ENCODE measurements at regions not wholly inside any gene's neighbourhood (a gene's known extent, or its start where the extent isn't known, plus 50 kb on each side); places are given as distances from the start of the nearest gene placed in this dataset.

GRCh38 chr4:144817081-144817480 is 171.1 kb downstream of the HHIP start:
- H3K4me1 ChIP-seq, result peaks cover 0 to 4% (median 0%) of the 10 kb centered on the region in 4 donors
- no peaks in the 10 kb centered on the region for H3K36me3 ChIP-seq
- DNase-seq (ENCODE audit: low spot score in 2 of 2), result no peak

GRCh38 chr4:144818136-144818535 is 172.2 kb downstream of the HHIP start:
- no peak for TF ChIP-seq CTCF (IDR thresholded peaks at IDR 0.05)
- TF ChIP-seq POLR2A (IDR thresholded peaks at IDR 0.05), result no peak
- no peak for TF ChIP-seq EP300 (IDR thresholded peaks at IDR 0.05)
- 94 to 97% methylated on average over 3 of the region's 3 CpGs for WGBS, 2 donors

More at GRCh38 chr4:144817081-144817480, 171.1 kb downstream of the HHIP start:
- H3K4me3 ChIP-seq, result no peak overlapping the region
- TF ChIP-seq POLR2A (IDR thresholded peaks at IDR 0.05) (no peak), EP300 (IDR thresholded peaks at IDR 0.05) (no peak), CTCF (IDR thresholded peaks at IDR 0.05) (no peak)
- H3K27ac ChIP-seq, result no peak overlapping the region
- H3K9me3 ChIP-seq, result peaks cover 0 to 9% (median 0%) of the 10 kb centered on the region in 4 donors
- H3K27me3 ChIP-seq, result no peaks in the 10 kb centered on the region

GRCh38 chr4:144819591-144819990 is 173.6 kb downstream of the HHIP start:
- no peak overlapping the region for H3K27ac ChIP-seq
- H3K36me3 ChIP-seq, result no peaks in the 10 kb centered on the region
- peaks cover 0 to 7% (median 2%) of the 10 kb centered on the region in 4 donors for H3K9me3 ChIP-seq
- peaks cover 0 to 4% (median 0%) of the 10 kb centered on the region in 4 donors for H3K4me1 ChIP-seq
- no peaks in the 10 kb centered on the region for H3K27me3 ChIP-seq
- no peak for DNase-seq (ENCODE audit: low spot score in 2 of 2)
- no peak overlapping the region for H3K4me3 ChIP-seq
- WGBS, 2 donors, result 48% methylated on average over 3 of the region's 3 CpGs
- TF ChIP-seq EP300 (IDR thresholded peaks at IDR 0.05), result no peak
- TF ChIP-seq POLR2A (IDR thresholded peaks at IDR 0.05), result no peak

More at GRCh38 chr4:144818136-144818535, 172.2 kb downstream of the HHIP start:
- H3K27ac ChIP-seq, result no peak overlapping the region
- H3K4me3 ChIP-seq, result no peak overlapping the region
- H3K36me3 ChIP-seq, result no peaks in the 10 kb centered on the region
- DNase-seq (ENCODE audit: low spot score in 2 of 2), result no peak
- no peaks in the 10 kb centered on the region for H3K27me3 ChIP-seq
- peaks cover 0 to 4% (median 0%) of the 10 kb centered on the region in 4 donors for H3K4me1 ChIP-seq
- peaks cover 0 to 12% (median under 1%) of the 10 kb centered on the region in 4 donors for H3K9me3 ChIP-seq

GRCh38 chr4:144820011-144820727 is 174.2 kb downstream of the HHIP start:
- WGBS, 2 donors, result 29 to 39% methylated on average over 2 of the region's 2 CpGs
- no peak overlapping the region for H3K27ac ChIP-seq
- no peaks in the 10 kb centered on the region for H3K36me3 ChIP-seq
- H3K4me1 ChIP-seq, result peaks cover 0 to 4% (median 0%) of the 10 kb centered on the region in 4 donors
- H3K27me3 ChIP-seq, result no peaks in the 10 kb centered on the region
- no peak for TF ChIP-seq CTCF (IDR thresholded peaks at IDR 0.05)
- TF ChIP-seq EP300 (IDR thresholded peaks at IDR 0.05), result no peak
- TF ChIP-seq POLR2A (IDR thresholded peaks at IDR 0.05), result no peak
- no peak for DNase-seq (ENCODE audit: low spot score in 2 of 2)
- peaks cover 0 to 7% (median 2%) of the 10 kb centered on the region in 4 donors for H3K9me3 ChIP-seq
- H3K4me3 ChIP-seq, result no peak overlapping the region

- no peaks in the 10 kb centered on the region for H3K27me3 ChIP-seq
- no peak for TF ChIP-seq EP300 (IDR thresholded peaks at IDR 0.05)
- no peak for TF ChIP-seq CTCF (IDR thresholded peaks at IDR 0.05)
- TF ChIP-seq POLR2A (IDR thresholded peaks at IDR 0.05), result no peak
- H3K9me3 ChIP-seq, result peaks cover 0 to 7% (median 2%) of the 10 kb centered on the region in 4 donors
- H3K36me3 ChIP-seq, result no peaks in the 10 kb centered on the region
- H3K4me1 ChIP-seq, result peaks cover 0 to 4% (median 0%) of the 10 kb centered on the region in 4 donors
- no peak overlapping the region for H3K4me3 ChIP-seq
- no peak for DNase-seq (ENCODE audit: low spot score in 2 of 2)
- no peak overlapping the region for H3K27ac ChIP-seq
- WGBS, 2 donors, result 10 to 19% methylated on average over 2 of the region's 2 CpGs
Observed at GRCh38 chr4:144820728-144821085, 174.8 kb downstream of the HHIP start.
